Stimulated activated CD4-positive, alpha-beta T cell treated with anti-CD3 and anti-CD28 coated beads, Interleukin-12 subunit alpha, Interleukin-12 subunit beta, amount 100 ng/mL, for 48 hours (primary cell): ENCODE measurements at regions not wholly inside any gene's neighbourhood (a gene's known extent, or its start where the extent isn't known, plus 50 kb on each side); places are given as distances from the start of the nearest gene placed in this dataset.
"Not testable (repeated sequence)": the region's sequence is repeated elsewhere in the genome, so short reads cannot be mapped to it uniquely, and the experiment has no call there.

ENCODE experiments used
- DNase-seq, 3 donors: peaks; one replicate each; pipeline ENCODE4 v3.0.0-alpha.2; 2020; ENCODE audit warnings: low read depth in 2 of 3, low spot score in 1 of 3

GRCh38 chrX:76509775-76510174 is 82.3 kb downstream of the MAGEE1 start:
- no peak for DNase-seq

GRCh38 chrX:76517544-76517943 is 90.0 kb downstream of the MAGEE1 start:
- DNase-seq: no peak

GRCh38 chrX:76520273-76521054 is 93.0 kb downstream of the MAGEE1 start:
- DNase-seq: no peak

- DNase-seq: not testable (repeated sequence)
Measured at GRCh38 chrX:76535675-76536074, 108.2 kb downstream of the MAGEE1 start.

- no peak for DNase-seq
Measured at GRCh38 chrX:76538860-76539259, 111.3 kb downstream of the MAGEE1 start.

GRCh38 chrX:76543381-76543780 is 115.9 kb downstream of the MAGEE1 start:
- not testable (repeated sequence) for DNase-seq

GRCh38 chrX:76550016-76550415 is 122.5 kb downstream of the MAGEE1 start:
- DNase-seq: no peak

- no peak for DNase-seq
Measured at GRCh38 chrX:76555269-76555668, 127.8 kb downstream of the MAGEE1 start.

GRCh38 chrX:76555816-76556215 is 128.3 kb downstream of the MAGEE1 start:
- DNase-seq: peak in 1 of 3 donors; percentile 14

- DNase-seq: not testable (repeated sequence)
Measured at GRCh38 chrX:76564842-76565241, 137.3 kb downstream of the MAGEE1 start.

GRCh38 chrX:76605390-76605789 is 177.9 kb downstream of the MAGEE1 start:
- no peak for DNase-seq

- no peak for DNase-seq
Measured at GRCh38 chrX:76617020-76617419, 189.5 kb downstream of the MAGEE1 start.

GRCh38 chrX:76643590-76643989 is 216.1 kb downstream of the MAGEE1 start:
- no peak for DNase-seq

- DNase-seq: not testable (repeated sequence)
Measured at GRCh38 chrX:76651369-76651768, 223.9 kb downstream of the MAGEE1 start.

GRCh38 chrX:76657499-76657898 is 230.0 kb downstream of the MAGEE1 start:
- DNase-seq: no peak
